ENCODE measurements at regions not wholly inside any gene's neighbourhood (a gene's known extent, or its start where the extent isn't known, plus 50 kb on each side); places are given as distances from the start of the nearest gene placed in this dataset.

DNA sequence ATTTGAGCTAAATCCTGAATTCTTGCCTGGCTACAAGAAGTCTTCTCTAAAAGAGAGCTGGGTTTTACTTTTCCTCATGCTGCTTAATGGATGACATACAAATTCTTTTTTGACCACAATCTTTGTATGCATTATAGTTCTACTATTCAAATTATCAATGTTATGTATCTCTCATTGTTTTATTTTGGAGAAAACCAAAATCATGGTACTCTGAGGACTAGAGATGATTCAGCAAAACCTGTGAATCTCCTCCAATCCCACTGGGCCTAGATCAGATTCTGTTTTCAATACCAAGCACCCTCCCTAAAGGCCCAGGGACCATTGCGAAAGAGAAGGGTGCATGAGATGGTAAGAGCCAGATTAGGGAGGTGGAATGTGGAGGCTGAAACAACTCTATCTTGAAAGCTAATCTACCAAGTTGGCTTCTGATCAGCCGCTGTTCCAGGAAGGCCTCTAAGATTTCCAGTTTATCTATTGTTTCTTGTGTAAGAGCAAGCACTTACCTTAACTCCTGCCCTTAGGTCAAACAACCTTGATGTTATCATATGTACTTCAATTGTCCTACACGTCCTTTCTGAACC is 547.2 kb downstream of the PLPP3 start:
- TF ChIP-seq EP300 (IDR thresholded peaks at IDR 0.05; ENCODE audit: borderline replicate concordance) (no peak), CEBPB (IDR thresholded peaks at IDR 0.05) (no peak), RAD21 (IDR thresholded peaks at IDR 0.05; ENCODE audit: low read depth) (no peak), TCF12 (IDR thresholded peaks at IDR 0.05; ENCODE audit: low read depth) (no peak), NFIC (IDR thresholded peaks at IDR 0.05) (no peak), EGR1 (IDR thresholded peaks at IDR 0.05) (no peak), FOXM1 (IDR thresholded peaks at IDR 0.05; ENCODE audit: borderline replicate concordance, low read depth) (no peak)
- TF ChIP-seq, protein P1, sequence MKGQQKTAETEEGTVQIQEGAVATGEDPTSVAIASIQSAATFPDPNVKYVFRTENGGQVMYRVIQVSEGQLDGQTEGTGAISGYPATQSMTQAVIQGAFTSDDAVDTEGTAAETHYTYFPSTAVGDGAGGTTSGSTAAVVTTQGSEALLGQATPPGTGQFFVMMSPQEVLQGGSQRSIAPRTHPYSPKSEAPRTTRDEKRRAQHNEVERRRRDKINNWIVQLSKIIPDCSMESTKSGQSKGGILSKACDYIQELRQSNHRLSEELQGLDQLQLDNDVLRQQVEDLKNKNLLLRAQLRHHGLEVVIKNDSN (IDR thresholded peaks at IDR 0.05), result no peak
